GM13976 (cell line): ENCODE measurements at regions not wholly inside any gene's neighbourhood (a gene's known extent, or its start where the extent isn't known, plus 50 kb on each side); places are given as distances from the start of the nearest gene placed in this dataset.

Source experiments
- DNase-seq: peaks from one replicate; pipeline ENCODE4 v3.0.0; 2012; ENCODE audit warnings: low spot score
- CTCF ChIP-seq: IDR thresholded peaks from 2 replicates; pipeline ENCODE4 v1.5.1; 2012; ENCODE audit warnings: borderline replicate concordance, mild to moderate bottlenecking; ENCODE audit not compliant: insufficient read depth; ENCODE audit errors: extremely low read depth, missing control alignments, control extremely low read depth
- in situ Hi-C: fragments of 300-500 bp; cut with MboI; formaldehyde crosslinking; loops from one replicate; pipeline ENCODE4 v1.12.0; 2022; ENCODE audit warnings: low sequenced_read_pairs, mixed read lengths, inconsistent platforms; ENCODE audit not compliant: unreplicated experiment

- in situ Hi-C loops: loop anchor here (25.0 kb wide), 2 partner anchors 356 to 831 kb away; no protein-coding TSS in a partner anchor
- TF ChIP-seq CTCF: peak; percentile 9
- DNase-seq: peak; percentile 3
Observed at GRCh38 chr12:88993651-88994050, 358.6 kb downstream of the DUSP6 start.

- no peak for DNase-seq
- in situ Hi-C loops: loop anchor here (25.0 kb wide), 2 partner anchors 349 to 824 kb away; no protein-coding TSS in a partner anchor
- TF ChIP-seq CTCF: no peak
Observed at GRCh38 chr12:88986056-88986455, 366.2 kb downstream of the DUSP6 start.

GRCh38 chr12:88985631-88986030 lies 366.7 kb downstream of the DUSP6 start:
- no peak for DNase-seq
- in situ Hi-C loops: loop anchor here (25.0 kb wide), 2 partner anchors 348 to 823 kb away; no protein-coding TSS in a partner anchor
- no peak for TF ChIP-seq CTCF

DNA sequence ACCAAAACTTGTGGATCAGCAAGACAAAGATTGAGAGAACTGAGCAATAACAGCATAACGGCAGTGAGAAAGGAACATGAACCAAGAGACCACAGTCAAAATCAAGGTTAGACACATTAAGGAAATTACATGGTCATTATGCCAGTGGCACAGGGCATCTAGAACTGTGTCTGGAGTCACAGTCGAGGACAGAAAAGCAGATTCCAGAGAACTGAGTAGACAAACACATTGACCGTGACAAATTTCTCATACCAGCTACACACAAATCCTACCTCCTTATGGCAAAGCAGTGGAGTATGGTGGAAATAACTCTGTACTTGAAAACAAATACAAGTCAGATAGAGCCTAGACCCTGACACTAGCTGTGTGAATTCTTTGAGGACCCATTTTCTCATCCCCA lies 367.3 kb downstream of the DUSP6 start:
- DNase-seq: no peak
- in situ Hi-C loops: loop anchor here (25.0 kb wide), 2 partner anchors 348 to 823 kb away; no protein-coding TSS in a partner anchor
- no peak for TF ChIP-seq CTCF

- no peak for TF ChIP-seq CTCF
- in situ Hi-C loops: loop anchor here (25.0 kb wide), 2 partner anchors 345 to 820 kb away; no protein-coding TSS in a partner anchor
- DNase-seq: no peak
Observed at GRCh38 chr12:88982694-88983093, 369.6 kb downstream of the DUSP6 start.

GRCh38 chr12:88977115-88977514 lies 375.2 kb downstream of the DUSP6 start:
- no peak for DNase-seq
- TF ChIP-seq CTCF: no peak
- in situ Hi-C loops: loop anchor here (25.0 kb wide), 2 partner anchors 340 to 815 kb away; no protein-coding TSS in a partner anchor
